ENCODE measurements at regions not wholly inside any gene's neighbourhood (a gene's known extent, or its start where the extent isn't known, plus 50 kb on each side); places are given as distances from the start of the nearest gene placed in this dataset.

GRCh38 chr2:204328373-204328772, 216.9 kb upstream of the PARD3B start:
- no peak for TF ChIP-seq CTCF (IDR thresholded peaks at IDR 0.05; ENCODE audit: low read length)
- TF ChIP-seq EZH2 (IDR thresholded peaks at IDR 0.05; ENCODE audit: borderline replicate concordance, low read length), result no peak
